ENCODE measurements at regions not wholly inside any gene's neighbourhood (a gene's known extent, or its start where the extent isn't known, plus 50 kb on each side); places are given as distances from the start of the nearest gene placed in this dataset.

DNA sequence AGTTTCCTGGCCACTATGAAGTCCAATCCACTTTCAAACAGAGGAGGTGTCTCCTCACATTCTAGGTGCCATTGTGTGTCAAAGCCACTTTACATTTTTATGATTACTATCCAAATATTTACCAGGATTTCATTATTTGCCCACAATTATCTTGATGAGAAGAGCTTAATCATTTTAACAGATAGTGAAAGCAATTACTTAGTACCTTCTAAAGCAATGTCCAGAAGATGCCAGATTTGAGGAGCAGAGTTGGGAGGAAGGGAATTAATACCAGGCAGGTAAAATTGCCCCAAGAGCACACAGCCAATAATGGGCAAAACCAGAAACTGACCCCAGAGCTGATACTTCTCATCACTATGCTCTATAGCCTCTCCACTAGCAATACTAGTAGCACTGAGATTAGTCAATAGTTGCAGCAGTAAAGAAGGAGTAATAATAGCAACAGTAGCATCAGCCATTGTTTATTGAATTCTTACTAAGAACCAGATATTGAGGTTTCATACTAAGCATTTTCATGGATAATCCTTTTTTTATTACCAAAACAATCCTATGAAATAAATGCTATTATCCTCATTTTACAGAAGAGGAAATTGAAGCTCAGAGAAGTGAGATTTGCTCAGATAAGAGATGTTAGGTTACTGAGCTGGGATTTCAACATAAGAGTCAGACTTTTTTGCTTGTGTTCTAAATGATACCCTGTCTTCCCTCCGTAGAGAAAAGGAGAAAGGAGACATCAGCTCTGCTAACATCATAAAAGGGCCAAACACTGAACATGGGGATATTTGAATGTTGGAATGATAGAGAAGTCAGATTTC lies 509.3 kb upstream of the CFAP20DC start:
- Mint-ChIP-seq H3K27me3 (ENCODE audit: low read depth) (no peaks in the 10 kb centered on the region), H3K9me3 (peaks cover 4% of the 10 kb centered on the region), H3K4me3 (no peak overlapping the region), H3K27ac (no peak overlapping the region), H3K36me3 (ENCODE audit: low read depth) (no peaks in the 10 kb centered on the region), H3K4me1 (no peaks in the 10 kb centered on the region)
- TF ChIP-seq, protein P1, sequence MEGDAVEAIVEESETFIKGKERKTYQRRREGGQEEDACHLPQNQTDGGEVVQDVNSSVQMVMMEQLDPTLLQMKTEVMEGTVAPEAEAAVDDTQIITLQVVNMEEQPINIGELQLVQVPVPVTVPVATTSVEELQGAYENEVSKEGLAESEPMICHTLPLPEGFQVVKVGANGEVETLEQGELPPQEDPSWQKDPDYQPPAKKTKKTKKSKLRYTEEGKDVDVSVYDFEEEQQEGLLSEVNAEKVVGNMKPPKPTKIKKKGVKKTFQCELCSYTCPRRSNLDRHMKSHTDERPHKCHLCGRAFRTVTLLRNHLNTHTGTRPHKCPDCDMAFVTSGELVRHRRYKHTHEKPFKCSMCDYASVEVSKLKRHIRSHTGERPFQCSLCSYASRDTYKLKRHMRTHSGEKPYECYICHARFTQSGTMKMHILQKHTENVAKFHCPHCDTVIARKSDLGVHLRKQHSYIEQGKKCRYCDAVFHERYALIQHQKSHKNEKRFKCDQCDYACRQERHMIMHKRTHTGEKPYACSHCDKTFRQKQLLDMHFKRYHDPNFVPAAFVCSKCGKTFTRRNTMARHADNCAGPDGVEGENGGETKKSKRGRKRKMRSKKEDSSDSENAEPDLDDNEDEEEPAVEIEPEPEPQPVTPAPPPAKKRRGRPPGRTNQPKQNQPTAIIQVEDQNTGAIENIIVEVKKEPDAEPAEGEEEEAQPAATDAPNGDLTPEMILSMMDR (IDR thresholded peaks at IDR 0.05; ENCODE audit: unreplicated experiment in 3 of 3): no peak

DNA sequence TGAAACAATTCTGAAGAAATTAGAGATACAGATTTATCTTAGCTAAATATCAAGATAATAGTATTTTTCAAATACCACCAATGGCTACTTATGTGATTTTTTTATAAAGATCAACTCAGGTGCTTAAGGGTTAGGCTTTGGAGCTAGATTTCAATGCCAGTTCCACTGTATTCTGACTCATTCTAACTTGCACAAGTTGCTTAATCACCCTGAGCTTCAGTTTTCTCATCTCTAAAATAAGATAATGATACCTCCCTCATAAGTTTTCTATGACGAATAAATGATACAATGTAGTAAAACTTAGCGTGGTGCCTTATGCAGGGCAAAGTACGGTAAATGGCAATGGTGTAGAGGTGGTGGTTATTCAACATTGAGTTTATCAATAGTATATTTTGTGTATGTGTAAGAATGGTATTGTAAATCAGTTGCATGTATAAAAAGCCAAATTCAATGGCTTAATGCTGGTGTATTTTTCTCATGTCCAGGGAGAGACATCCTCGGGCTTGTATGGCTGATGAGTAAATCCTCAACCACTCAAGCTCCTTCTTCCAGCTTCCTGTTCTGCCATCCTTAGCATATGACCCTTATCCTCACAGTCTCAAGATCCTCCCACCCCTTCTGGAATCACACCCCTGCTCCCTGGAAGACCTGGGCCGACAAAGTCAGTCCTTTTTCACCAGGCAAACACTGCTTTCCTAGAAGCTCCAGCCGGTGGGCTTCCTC lies 505.9 kb upstream of the CFAP20DC start:
- TF ChIP-seq, protein P1 (IDR thresholded peaks at IDR 0.05; ENCODE audit: unreplicated experiment in 3 of 3): no peak
- Mint-ChIP-seq H3K27me3 (ENCODE audit: low read depth) (no peaks in the 10 kb centered on the region), H3K36me3 (ENCODE audit: low read depth) (no peaks in the 10 kb centered on the region), H3K9me3 (peaks cover under 1% of the 10 kb centered on the region), H3K27ac (no peak overlapping the region), H3K4me1 (peaks cover 18% of the 10 kb centered on the region), H3K4me3 (no peak overlapping the region)

DNA sequence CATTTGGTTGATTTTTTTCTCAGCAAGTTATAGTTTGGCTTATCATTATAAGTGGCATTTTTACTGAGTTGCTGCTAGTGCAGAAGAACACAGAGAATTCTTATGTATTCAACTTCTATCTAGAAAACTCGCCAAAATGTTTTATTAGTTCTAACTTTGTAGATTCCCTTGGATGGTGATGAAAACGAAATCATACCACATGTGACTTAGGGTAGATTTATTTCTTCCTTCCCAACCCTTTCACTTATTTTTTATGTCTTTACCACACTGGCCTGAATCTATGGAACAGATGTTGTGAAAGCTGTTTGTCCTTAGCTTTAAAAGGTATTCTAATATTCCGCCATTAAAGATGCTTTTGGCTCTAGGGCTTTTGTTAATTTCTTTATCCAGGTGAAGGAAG lies 503.3 kb upstream of the CFAP20DC start:
- Mint-ChIP-seq H3K9me3 (no peaks in the 10 kb centered on the region), H3K27ac (peak overlapping the region in 2 of 3 experiments; percentile 25 to 67), H3K36me3 (ENCODE audit: low read depth) (no peaks in the 10 kb centered on the region), H3K27me3 (ENCODE audit: low read depth) (no peaks in the 10 kb centered on the region), H3K4me1 (peaks cover 33% of the 10 kb centered on the region), H3K4me3 (no peak overlapping the region)
- TF ChIP-seq, protein P1 (IDR thresholded peaks at IDR 0.05; ENCODE audit: unreplicated experiment in 3 of 3): no peak

DNA sequence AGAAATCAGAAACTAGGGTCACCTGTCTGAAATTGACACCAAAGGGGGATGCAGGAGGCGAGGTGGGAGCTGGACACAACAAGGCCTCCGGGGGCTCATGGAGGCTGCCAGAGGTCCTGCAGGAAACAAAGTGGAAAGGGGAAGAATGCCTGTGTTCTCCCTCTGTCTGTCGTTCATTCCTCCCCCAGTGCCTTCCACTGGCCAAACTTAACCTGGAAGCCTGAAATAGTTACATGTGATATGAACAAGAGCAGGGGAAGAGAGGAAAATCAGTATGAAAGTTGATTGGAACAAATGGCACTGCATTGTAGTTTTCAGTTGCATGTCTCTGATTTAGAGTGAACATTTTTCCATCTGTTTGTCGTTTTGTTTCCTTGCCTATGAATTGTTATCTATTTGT lies 502.0 kb upstream of the CFAP20DC start:
- TF ChIP-seq, protein P1 (IDR thresholded peaks at IDR 0.05; ENCODE audit: unreplicated experiment in 3 of 3): no peak
- H3K4me3 Mint-ChIP-seq: no peak overlapping the region
- peak overlapping the region in 1 of 3 experiments; percentile 25 for H3K27ac Mint-ChIP-seq
- no peaks in the 10 kb centered on the region for H3K36me3 Mint-ChIP-seq (ENCODE audit: low read depth)
- peaks cover 33% of the 10 kb centered on the region for H3K4me1 Mint-ChIP-seq
- no peaks in the 10 kb centered on the region for H3K9me3 Mint-ChIP-seq
- no peaks in the 10 kb centered on the region for H3K27me3 Mint-ChIP-seq (ENCODE audit: low read depth)

DNA sequence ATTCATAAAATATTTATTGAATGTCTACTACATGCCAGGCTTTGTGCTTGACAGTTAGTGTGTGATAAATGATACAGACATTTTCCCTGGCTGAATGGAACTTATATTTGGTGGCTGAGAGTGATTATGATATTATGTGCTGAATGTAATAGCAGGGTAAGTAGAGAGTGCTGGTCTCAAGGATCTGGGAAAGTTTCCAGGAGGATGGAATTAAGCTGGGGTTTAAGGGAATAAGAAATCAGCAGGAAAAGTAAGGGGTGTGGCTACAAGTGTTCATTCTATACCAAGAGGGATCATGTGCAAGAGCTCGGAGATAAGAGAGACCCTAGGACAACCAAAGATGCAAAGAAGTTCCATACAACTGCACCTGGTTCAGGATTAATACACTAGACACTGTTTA lies 500.1 kb upstream of the CFAP20DC start:
- peak overlapping the region in 1 of 3 experiments; percentile 1 for H3K27ac Mint-ChIP-seq
- TF ChIP-seq, protein P1 (IDR thresholded peaks at IDR 0.05; ENCODE audit: unreplicated experiment in 3 of 3): no peak

More for the DNA sequence above, 500.1 kb upstream of the CFAP20DC start:
- no peaks in the 10 kb centered on the region for H3K9me3 Mint-ChIP-seq
- no peaks in the 10 kb centered on the region for H3K36me3 Mint-ChIP-seq (ENCODE audit: low read depth)
- no peaks in the 10 kb centered on the region for H3K27me3 Mint-ChIP-seq (ENCODE audit: low read depth)
- H3K4me3 Mint-ChIP-seq: no peak overlapping the region
- H3K4me1 Mint-ChIP-seq: peaks cover 33% of the 10 kb centered on the region

Data from nephron (organoid).